Germinal center (tissue), 1 donor: ENCODE measurements at regions not wholly inside any gene's neighbourhood (a gene's known extent, or its start where the extent isn't known, plus 50 kb on each side); places are given as distances from the start of the nearest gene placed in this dataset.
"Not testable (repeated sequence)": the region's sequence is repeated elsewhere in the genome, so short reads cannot be mapped to it uniquely, and the experiment has no call there.

Experiments
- DNase-seq: peaks from one replicate; pipeline ENCODE4 v3.0.0; 2012; ENCODE audit warnings: mixed read lengths, low spot score

GRCh38 chrX:75673468-75673867, 111.6 kb downstream of the MAGEE2 start:
- no peak for DNase-seq

- DNase-seq: no peak
Measured at GRCh38 chrX:75655627-75656026, 129.4 kb downstream of the MAGEE2 start.

- no peak for DNase-seq
Measured at GRCh38 chrX:75649829-75650228, 127.0 kb upstream of the ZDHHC15 start.

GRCh38 chrX:75648803-75649588, 126.2 kb upstream of the ZDHHC15 start:
- DNase-seq: no peak

- DNase-seq: no peak
Measured at GRCh38 chrX:75642811-75643361, 120.0 kb upstream of the ZDHHC15 start.

GRCh38 chrX:75638332-75638731, 115.5 kb upstream of the ZDHHC15 start:
- DNase-seq: no peak

- no peak for DNase-seq
Measured at GRCh38 chrX:75625232-75625631, 102.4 kb upstream of the ZDHHC15 start.

GRCh38 chrX:75623535-75623934, 100.7 kb upstream of the ZDHHC15 start:
- DNase-seq: no peak

- DNase-seq: no peak
Measured at GRCh38 chrX:75609406-75609805, 86.6 kb upstream of the ZDHHC15 start.

- DNase-seq: peak; percentile 3
Measured at GRCh38 chrX:75603833-75604232, 81.0 kb upstream of the ZDHHC15 start.

GRCh38 chrX:75602022-75602421, 79.2 kb upstream of the ZDHHC15 start:
- DNase-seq: not testable (repeated sequence)

GRCh38 chrX:75596178-75596577, 73.3 kb upstream of the ZDHHC15 start:
- DNase-seq: no peak

GRCh38 chrX:75593186-75593585, 70.3 kb upstream of the ZDHHC15 start:
- DNase-seq: not testable (repeated sequence)

- DNase-seq: no peak
Measured at GRCh38 chrX:75582511-75582910, 59.7 kb upstream of the ZDHHC15 start.
